HG02642 (cell line): ENCODE measurements at regions not wholly inside any gene's neighbourhood (a gene's known extent, or its start where the extent isn't known, plus 50 kb on each side); places are given as distances from the start of the nearest gene placed in this dataset.

ENCODE experiments used
- ATAC-seq: cut with Tn5 transposase; IDR thresholded peaks from one replicate; pipeline ENCODE4 v1.9.1; 2021; ENCODE audit warnings: mild to moderate bottlenecking; ENCODE audit not compliant: unreplicated experiment, poor library complexity

DNA sequence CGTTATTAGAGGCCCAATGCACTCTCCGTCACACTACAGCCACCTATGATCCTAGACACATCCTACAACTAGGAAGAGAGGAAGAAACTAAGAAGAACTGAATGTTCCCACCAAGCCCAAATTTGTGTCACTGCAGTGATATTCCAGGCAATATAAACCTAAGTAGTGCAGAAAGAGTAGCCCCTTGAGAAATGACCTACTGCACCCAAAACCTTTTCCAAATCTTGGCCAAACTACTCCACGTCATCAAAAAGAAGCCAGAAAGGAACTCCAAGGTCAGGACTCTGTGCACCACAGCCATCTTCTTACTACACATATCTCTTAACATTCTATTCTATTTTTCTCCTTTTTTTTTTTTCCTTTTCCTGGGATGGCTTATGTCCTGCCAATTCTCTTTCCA, 60.2 kb downstream of the ADAMTS1 start:
- ATAC-seq = no peak

DNA sequence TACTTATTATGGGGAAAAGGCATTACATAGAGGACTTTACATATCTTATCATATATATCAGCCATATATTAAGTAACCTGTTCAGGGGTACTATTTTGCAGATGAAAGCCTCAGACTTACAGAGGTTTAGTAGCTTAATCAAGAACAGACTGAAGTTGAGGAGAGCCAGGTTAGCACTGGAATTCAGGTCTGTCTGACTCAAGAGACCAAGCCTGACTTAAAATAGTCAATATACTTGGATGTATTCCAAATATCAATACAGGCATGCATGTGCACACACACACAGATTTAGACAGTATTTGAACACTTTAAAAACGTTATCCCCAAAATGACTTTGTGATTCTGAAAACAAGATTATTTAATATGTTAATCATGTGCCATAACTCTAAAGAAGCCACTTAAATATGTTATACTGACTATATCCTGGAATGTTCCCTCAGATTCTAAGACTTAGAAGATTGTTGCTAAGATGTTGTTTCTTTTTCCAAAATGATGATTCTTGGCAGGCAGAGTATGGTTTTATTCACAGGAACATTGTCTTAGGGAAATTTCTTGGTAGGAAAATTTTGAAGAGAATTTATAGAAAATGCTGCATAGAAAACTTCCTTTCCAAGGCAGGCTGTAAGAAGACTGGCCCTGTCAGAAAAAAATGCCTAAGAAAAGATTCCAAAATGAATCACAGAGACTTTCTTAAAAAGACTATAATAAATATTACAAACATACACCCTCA, 61.6 kb downstream of the ADAMTS1 start:
- no peak for ATAC-seq

GRCh38 chr21:26782747-26783146, 62.5 kb downstream of the ADAMTS1 start:
- no peak for ATAC-seq

DNA sequence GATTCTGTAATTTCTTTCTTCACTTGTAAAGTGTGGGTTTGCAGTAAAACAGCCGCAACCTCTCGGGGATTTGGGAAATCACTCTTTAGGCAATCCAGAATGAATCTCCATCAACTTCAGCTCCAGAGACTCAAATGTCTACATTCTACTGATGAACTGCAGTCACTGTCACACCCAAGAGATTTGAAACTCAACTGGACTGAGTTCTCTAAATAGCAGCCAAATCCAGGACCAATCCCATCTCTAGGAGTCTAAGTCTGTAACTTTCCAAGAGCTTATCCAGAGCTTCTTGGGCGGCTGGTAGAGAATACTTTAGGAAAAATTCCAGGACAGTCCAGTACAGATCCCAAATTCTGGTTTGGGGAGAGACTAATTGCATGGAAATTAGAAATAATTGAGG, 62.9 kb downstream of the ADAMTS1 start:
- ATAC-seq = no peak

DNA sequence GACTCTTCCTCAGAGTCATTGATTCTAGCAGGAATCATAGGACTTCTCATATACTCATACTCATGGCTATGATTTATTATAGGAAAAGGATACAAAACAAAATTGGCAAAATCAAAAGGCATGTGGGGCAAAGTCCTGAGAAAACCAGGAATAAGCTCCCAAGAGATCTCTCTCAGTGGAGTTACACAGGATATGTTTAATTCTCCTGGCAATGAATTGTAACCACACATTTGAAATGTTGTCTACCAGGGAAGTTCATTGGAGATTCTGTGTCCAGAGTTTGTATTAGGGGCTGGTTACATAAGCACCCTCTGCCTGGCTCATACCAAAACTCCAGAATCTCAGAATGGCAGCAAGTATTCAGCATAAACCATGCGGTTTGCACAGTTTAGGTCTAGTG, 63.9 kb downstream of the ADAMTS1 start:
- no peak for ATAC-seq

DNA sequence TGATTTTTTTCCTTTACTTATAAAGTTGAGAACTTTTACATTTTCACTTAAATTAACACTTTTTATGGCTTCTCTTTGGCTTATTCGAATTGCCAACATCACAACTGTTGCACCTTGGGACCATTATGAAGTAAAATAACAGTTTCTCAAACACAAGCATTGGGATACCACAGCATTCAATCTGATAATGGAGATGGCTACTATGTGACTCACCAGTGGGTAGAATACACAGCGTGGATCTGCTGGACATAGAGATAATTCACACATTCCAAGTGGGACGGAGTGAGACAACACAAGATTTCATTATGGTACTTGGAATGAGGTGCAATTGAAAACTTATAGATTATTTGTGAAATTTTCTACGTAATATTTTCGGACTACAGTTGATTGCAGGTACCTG, 68.0 kb downstream of the ADAMTS1 start:
- ATAC-seq = no peak

DNA sequence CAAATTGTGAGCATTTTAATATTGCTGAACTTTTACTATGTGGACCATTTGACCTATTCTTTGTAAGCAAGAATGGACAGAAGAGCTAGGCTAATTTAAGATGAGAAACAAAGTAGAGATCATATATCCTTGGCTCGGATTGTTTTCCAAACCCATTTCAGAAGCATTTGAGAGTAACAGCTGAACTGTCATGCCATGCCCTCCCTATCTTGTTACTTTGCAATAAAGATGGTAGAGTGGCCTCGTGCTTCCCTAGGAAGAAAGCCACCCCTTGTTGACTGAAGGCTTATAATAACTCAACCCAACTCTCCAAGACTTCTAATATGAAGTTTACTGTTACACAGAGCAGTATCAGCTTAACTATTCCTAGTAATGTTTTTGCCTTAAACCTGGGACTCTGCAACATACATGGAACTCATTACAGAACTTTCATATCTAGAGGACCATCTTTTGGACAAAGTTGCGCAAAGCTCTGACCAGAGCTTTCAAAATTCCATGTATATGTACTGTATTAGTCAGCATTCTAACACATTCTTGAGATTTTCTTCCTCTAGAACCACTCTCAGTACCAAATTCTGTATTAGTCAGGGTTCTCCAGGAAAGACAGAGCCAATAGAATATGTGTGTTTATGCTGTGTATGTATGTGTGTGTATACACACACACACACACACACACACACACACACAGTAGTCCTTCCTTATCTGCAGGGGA, 68.7 kb downstream of the ADAMTS1 start:
- ATAC-seq = no peak

DNA sequence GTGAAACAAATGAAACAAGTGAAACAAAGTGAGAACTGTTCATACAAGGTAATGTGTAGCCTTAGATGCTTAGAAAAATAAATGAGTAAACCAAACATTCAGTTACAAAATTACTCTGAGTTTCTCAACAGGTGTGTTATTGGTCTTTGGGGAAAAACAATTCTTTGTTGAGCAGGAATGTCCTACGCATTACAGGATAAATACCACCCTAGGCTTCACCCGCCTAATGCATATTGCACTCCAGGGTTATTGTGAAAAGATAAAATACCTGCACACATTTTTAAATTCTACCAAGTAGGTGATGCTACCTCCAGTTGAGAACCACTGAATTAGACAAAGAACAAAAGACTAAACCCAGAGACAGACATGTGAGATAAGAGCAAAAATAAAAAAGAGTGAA, 72.2 kb downstream of the ADAMTS1 start:
- ATAC-seq = no peak

- ATAC-seq = no peak
These were observed 75.5 kb downstream of the ADAMTS1 start for GRCh38 chr21:26769613-26770188.

DNA sequence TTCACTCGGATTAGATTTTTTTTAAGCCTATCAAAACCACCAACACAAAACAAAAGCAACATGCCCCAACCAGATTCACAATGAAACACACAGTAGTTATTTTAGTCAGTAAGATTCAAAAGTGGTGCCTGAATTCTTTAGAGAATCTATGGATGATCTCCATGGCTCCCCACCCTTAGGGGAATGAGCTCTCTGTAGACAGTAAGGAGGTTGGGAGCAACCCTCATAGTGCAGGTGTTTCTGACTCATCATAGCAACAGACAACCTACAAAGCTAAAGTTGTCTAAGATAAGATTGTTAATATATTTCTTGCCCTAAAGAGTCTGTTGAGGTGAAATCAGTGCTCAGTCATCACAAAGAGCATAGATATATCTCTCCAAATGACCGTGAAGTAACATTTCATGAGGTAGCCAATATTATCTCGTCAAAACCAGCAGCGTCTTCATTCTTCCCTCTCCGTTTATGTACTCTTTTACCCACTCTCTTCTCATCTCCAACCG, 78.3 kb downstream of the ADAMTS1 start:
- ATAC-seq = no peak

DNA sequence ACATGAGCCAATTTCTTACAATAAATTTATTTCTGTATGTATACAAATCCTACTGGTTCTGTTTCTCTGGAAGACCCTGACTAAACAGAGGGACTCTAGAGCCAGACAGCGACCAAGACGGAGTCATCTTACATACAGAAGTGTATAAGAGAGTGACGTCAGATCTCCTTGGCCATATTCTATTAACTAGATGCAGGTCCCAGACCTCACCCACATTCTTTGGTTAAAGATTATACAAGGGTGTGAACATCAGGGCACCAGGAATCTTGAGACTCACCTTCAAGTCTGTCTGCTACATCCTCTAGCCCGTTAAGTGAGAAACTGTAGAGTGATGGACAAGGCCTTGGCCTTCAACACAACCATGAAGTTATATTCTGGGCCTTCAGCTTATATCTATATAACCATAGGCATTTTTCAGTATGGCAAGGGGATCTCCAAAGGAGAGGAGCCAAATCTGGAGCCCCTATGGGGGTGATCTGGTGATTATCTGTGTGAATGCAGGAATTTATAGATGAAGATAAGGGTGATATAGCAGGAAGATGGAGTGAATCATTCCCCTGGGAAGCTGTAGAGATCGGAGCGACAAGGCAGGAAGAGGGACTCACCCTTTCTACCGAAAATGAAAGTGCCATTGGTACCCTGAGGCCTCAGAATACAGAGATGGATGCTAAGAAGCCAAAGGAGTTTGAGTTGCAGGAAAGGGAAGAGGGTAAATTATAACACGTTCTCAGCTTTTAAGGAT, 83.9 kb downstream of the ADAMTS1 start:
- ATAC-seq = no peak

DNA sequence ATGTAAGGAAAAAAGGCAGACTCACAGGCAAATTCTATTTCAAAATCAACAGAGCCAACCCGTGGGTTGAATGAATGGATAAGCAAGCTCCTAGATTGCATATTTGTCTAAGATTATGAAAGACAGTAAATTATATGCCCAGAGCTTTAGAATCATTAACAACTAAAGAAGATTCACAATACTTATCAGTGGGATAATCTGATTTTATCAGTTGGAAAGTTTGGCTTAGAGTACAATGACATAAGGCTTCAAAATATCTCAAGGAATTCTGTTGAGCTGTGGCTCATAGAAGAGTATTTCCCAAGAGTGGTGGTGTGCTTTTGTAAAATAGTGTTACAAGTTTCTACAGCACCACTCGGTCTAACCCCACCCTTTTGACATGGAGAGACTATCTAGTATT, 85.5 kb downstream of the ADAMTS1 start:
- no peak for ATAC-seq

GRCh38 chr21:26758083-26758880, 86.9 kb downstream of the ADAMTS1 start:
- no peak for ATAC-seq

GRCh38 chr21:26756491-26757159, 88.6 kb downstream of the ADAMTS1 start:
- no peak for ATAC-seq

DNA sequence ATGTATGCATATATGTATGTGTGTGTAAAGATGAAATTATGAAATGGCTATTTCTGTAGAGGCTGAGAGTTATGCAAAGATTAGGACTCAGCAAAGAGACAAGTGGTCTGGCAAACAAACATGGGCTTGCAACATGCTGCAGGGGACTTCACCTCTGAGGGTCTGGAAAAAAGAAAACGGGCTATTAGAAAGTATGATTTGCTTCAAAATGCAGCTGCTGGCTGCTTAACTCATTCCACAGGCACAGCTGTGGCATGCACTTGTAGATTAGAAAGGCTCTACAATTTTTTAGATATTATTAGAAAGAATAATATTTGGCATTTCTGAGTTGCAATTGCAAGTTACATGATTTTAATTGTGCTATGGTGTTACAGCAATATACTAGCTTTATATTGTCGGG, 90.4 kb downstream of the ADAMTS1 start:
- no peak for ATAC-seq

- no peak for ATAC-seq
These were observed 91.4 kb downstream of the ADAMTS1 start for GRCh38 chr21:26753822-26754221.

DNA sequence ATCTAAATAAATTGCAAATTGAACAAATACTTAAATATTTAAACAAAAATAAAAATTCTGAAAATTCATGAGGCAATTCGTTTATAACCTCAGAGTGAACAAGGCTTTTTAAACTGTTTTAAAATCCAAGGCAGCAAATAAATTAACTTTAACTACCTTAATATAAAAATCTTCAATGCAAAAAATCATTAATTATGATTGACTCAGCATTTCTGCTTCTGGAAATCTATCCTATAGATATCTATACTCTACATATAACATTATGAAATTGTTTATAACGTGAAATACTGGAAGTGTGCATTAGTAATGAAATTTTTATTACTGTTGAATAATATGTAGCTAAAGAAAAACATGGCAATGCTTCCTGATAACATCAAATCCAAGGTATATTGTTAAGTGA, 92.4 kb downstream of the ADAMTS1 start:
- ATAC-seq = no peak

DNA sequence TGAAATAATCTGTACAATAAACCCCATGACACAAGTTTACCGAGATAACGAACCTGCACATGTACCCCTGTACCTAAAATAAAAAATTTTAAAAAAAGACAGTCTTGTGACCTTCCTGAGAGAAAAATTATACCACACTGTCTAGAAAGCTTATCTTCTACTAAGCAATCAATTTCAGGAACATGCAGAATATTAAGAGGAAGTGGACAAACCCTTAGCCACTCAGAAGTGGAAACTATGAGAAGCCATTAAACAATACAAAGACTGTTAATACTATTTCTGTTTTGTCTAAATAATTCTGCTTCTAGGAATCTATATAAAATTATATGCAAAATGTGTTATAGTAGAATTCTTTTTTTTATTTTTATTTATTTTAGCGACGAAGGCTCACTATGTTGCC, 93.9 kb downstream of the ADAMTS1 start:
- no peak for ATAC-seq

DNA sequence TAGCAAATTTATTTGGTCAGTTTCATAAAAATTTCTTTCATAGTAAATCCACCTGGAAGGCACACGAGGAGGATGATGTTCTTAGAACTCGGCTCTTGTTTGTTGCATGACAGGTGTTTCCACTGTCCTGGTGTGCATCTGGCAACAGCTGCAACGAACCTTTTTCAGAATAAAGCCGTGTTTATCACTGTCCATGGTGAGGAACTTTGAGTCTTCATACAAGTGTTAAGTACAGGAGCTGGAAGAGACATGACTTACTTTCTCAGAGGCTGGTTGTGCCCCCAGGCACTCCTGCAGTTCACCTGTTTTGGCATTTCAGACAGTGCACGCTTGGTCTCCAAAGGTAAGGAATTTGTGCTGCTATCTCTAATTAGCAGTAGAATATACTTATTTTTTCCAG, 97.1 kb downstream of the ADAMTS1 start:
- ATAC-seq = no peak

DNA sequence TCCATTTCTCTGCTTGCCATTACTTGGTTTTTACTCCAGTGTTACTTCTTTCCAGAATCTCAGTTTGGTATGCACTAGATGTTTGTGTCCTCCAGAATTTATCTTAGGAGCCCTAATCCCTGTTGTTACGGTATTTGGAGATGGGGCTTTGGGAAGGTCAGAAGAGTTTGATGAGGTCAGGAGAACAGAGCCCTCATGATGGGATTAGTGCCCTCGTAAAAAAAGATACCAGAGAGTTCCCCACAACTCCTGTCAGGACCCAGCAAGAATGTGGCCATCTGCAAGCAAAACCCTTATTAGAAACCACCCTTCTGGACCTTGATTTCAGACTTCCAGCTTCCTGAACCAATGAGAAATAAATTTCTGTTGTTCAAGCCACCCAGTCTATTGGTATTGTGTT, 98.0 kb downstream of the ADAMTS1 start:
- no peak for ATAC-seq
